SK-N-SH treated with all-trans-retinoic acid at 6 μM for 48 hours (cell line): ENCODE measurements at regions not wholly inside any gene's neighbourhood (a gene's known extent, or its start where the extent isn't known, plus 50 kb on each side); places are given as distances from the start of the nearest gene placed in this dataset.

Experiments used
- ATAC-seq: fragments of 200-7000 bp; cut with Tn5 transposase; 3 replicates; pipeline ENCODE4 v1.9.1; 2020; ENCODE audit warnings: mild to moderate bottlenecking, moderate library complexity
- ARNTL ChIP-seq: fragments of 450-650 bp; formaldehyde crosslinking; IDR thresholded peaks from 2 replicates; pipeline ENCODE4 v1.5.0; 2020; ENCODE audit warnings: low read depth, mild to moderate bottlenecking, moderate library complexity, borderline replicate concordance
- BACH2 ChIP-seq: fragments of 250-450 bp; sonication (Bioruptor Pico); IDR thresholded peaks from 2 replicates; pipeline ENCODE4 v1.9.0; 2021; ENCODE audit warnings: mild to moderate bottlenecking, borderline replicate concordance
- CREB5 ChIP-seq: fragments of 250-450 bp; sonication (Bioruptor Pico); IDR thresholded peaks from 2 replicates; pipeline ENCODE4 v1.5.1; 2020; ENCODE audit warnings: low read depth, mild to moderate bottlenecking, moderate library complexity
- CSDC2 ChIP-seq: fragments of 250-450 bp; sonication (Bioruptor Pico); IDR thresholded peaks from 2 replicates; pipeline ENCODE4 v1.5.0; 2020; ENCODE audit warnings: mild to moderate bottlenecking, moderate library complexity
- CSRNP3 ChIP-seq: fragments of 250-450 bp; sonication (Bioruptor Pico); IDR thresholded peaks from 2 replicates; pipeline ENCODE4 v1.5.1; 2021; ENCODE audit warnings: mild to moderate bottlenecking, moderate library complexity
- ESRRG ChIP-seq: fragments of 250-450 bp; sonication (Bioruptor Pico); IDR thresholded peaks from 2 replicates; pipeline ENCODE4 v1.6.1; 2021; ENCODE audit warnings: mild to moderate bottlenecking
- GLIS3 ChIP-seq: fragments of 250-450 bp; sonication (Bioruptor Pico); IDR thresholded peaks from 2 replicates; pipeline ENCODE4 v1.5.0; 2020; ENCODE audit warnings: mild to moderate bottlenecking, moderate library complexity
- ISL1 ChIP-seq: fragments of 250-450 bp; sonication (Bioruptor Pico); IDR thresholded peaks from 2 replicates; pipeline ENCODE4 v2.1.2; 2022; ENCODE audit warnings: mild to moderate bottlenecking, moderate library complexity
- OSR1 ChIP-seq: fragments of 250-450 bp; sonication (Bioruptor Pico); IDR thresholded peaks from 2 replicates; pipeline ENCODE4 v1.8.0; 2022; ENCODE audit warnings: moderate library complexity, mild to moderate bottlenecking, inconsistent platforms
- PATZ1 ChIP-seq: fragments of 250-450 bp; sonication (Bioruptor Pico); IDR thresholded peaks from 2 replicates; pipeline ENCODE4 v1.8.0; 2020; ENCODE audit warnings: mild to moderate bottlenecking, moderate library complexity, borderline replicate concordance
- POU6F1 ChIP-seq: fragments of 250-450 bp; sonication (Bioruptor Pico); IDR thresholded peaks from 2 replicates; pipeline ENCODE4 v1.8.0; 2021; ENCODE audit warnings: low read depth, mild to moderate bottlenecking, moderate library complexity, borderline replicate concordance
- PPARA ChIP-seq: fragments of 250-450 bp; sonication (Bioruptor Pico); IDR thresholded peaks from 2 replicates; pipeline ENCODE4 v1.5.0; 2020; ENCODE audit warnings: mild to moderate bottlenecking, borderline replicate concordance
- RARB ChIP-seq: fragments of 250-450 bp; sonication (Bioruptor Pico); IDR thresholded peaks from 2 replicates; pipeline ENCODE4 v1.8.0; 2021; ENCODE audit warnings: mild to moderate bottlenecking, moderate library complexity
- SNAI2 ChIP-seq: fragments of 250-450 bp; sonication (Bioruptor Pico); IDR thresholded peaks from 2 replicates; pipeline ENCODE4 v1.5.0; 2020; ENCODE audit warnings: mild to moderate bottlenecking, moderate library complexity
- TCF4 ChIP-seq: fragments of 250-450 bp; sonication (Bioruptor Pico); IDR thresholded peaks from 2 replicates; pipeline ENCODE4 v1.8.0; 2021; ENCODE audit warnings: mild to moderate bottlenecking, moderate library complexity, borderline replicate concordance
- TOX ChIP-seq: fragments of 250-450 bp; sonication (Bioruptor Pico); IDR thresholded peaks from 2 replicates; pipeline ENCODE4 v1.8.0; 2021; ENCODE audit warnings: mild to moderate bottlenecking, moderate library complexity, borderline replicate concordance
- TSHZ2 ChIP-seq: fragments of 250-450 bp; sonication (Bioruptor Pico); IDR thresholded peaks from 2 replicates; pipeline ENCODE4 v1.5.0; 2020; ENCODE audit warnings: mild to moderate bottlenecking, moderate library complexity
- ZC3H10 ChIP-seq: fragments of 250-450 bp; sonication (Bioruptor Pico); IDR thresholded peaks from 2 replicates; pipeline ENCODE4 v1.5.1; 2021; ENCODE audit warnings: mild to moderate bottlenecking, moderate library complexity
- ZFP30 ChIP-seq: fragments of 450-650 bp; formaldehyde crosslinking; IDR thresholded peaks from 2 replicates; pipeline ENCODE4 v1.5.0; 2022; ENCODE audit warnings: mild to moderate bottlenecking, moderate library complexity
- ZNF565 ChIP-seq: fragments of 450-650 bp; formaldehyde crosslinking; conservative IDR thresholded peaks from 2 replicates; pipeline ENCODE4 v1.5.0; 2020; ENCODE audit warnings: low read depth, mild to moderate bottlenecking, moderate library complexity
- ZNF70 ChIP-seq: fragments of 450-650 bp; formaldehyde crosslinking; IDR thresholded peaks from 2 replicates; pipeline ENCODE4 v1.5.0; 2020; ENCODE audit warnings: mild to moderate bottlenecking, moderate library complexity

GRCh38 chrX:78476701-78477100, 149.3 kb upstream of the CYSLTR1 start:
- ATAC-seq: no peak
- no peak for TF ChIP-seq TCF4
- no peak for TF ChIP-seq ZFP30
- TF ChIP-seq PPARA: no peak
- TF ChIP-seq CSRNP3: no peak
- TF ChIP-seq ZNF565 (CRISPR knock-in tag): no peak
- no peak for TF ChIP-seq BACH2
- TF ChIP-seq TSHZ2 (CRISPR knock-in tag): no peak
- TF ChIP-seq CSDC2 (CRISPR knock-in tag): no peak
- TF ChIP-seq RARB (CRISPR knock-in tag): no peak
- TF ChIP-seq ISL1 (CRISPR knock-in tag): no peak
- TF ChIP-seq ZNF70 (CRISPR knock-in tag): no peak
- TF ChIP-seq ARNTL (CRISPR knock-in tag): no peak
- TF ChIP-seq ESRRG: no peak
- TF ChIP-seq CREB5: no peak
- TF ChIP-seq, all 23 proteins: peak for 0

GRCh38 chrX:78456909-78457308, 129.5 kb upstream of the CYSLTR1 start:
- ATAC-seq: no peak
- TF ChIP-seq ZC3H10 (CRISPR knock-in tag) (no peak), PATZ1 (CRISPR knock-in tag) (no peak), OSR1 (CRISPR knock-in tag) (no peak), ZNF565 (CRISPR knock-in tag) (no peak), BACH2 (no peak), ZNF70 (CRISPR knock-in tag) (no peak), CREB5 (no peak), SNAI2 (no peak), TOX (CRISPR knock-in tag) (no peak), POU6F1 (no peak), TSHZ2 (CRISPR knock-in tag) (no peak), CSRNP3 (no peak), ESRRG (no peak), PPARA (no peak), GLIS3 (no peak)
